SH-SY5Y (cell line): ENCODE measurements at regions not wholly inside any gene's neighbourhood (a gene's known extent, or its start where the extent isn't known, plus 50 kb on each side); places are given as distances from the start of the nearest gene placed in this dataset.

Source experiments
- GATA2 ChIP-seq: IDR thresholded peaks from 2 replicates; pipeline ENCODE4 v1.6.1; 2011; ENCODE audit warnings: mild to moderate bottlenecking, low read depth, low read length
- GATA3 ChIP-seq: IDR thresholded peaks from 2 replicates; pipeline ENCODE4 v1.6.1; 2011; ENCODE audit warnings: low read depth, mild to moderate bottlenecking, low read length, moderate library complexity

DNA sequence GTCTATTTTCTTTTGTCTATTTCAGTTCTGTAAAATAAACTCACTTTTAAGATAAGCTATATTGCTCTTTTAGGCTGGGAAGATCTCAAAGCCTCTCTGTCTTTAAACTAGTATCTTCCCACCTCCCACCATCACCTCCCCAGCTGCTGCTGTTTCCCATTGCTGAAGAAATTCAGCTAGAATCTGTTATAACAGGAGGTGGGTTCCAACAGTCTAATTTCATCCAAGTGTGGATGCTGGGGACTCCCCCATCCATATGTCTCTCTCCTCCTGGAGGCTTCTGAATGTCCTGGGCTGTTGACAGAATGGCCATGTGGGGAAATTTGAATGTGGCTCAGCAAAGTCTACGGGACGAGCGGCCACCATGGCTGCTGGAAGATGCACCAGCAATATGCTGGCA, 301.0 kb downstream of the RASEF start:
- TF ChIP-seq GATA3 (no peak), GATA2 (no peak)

DNA sequence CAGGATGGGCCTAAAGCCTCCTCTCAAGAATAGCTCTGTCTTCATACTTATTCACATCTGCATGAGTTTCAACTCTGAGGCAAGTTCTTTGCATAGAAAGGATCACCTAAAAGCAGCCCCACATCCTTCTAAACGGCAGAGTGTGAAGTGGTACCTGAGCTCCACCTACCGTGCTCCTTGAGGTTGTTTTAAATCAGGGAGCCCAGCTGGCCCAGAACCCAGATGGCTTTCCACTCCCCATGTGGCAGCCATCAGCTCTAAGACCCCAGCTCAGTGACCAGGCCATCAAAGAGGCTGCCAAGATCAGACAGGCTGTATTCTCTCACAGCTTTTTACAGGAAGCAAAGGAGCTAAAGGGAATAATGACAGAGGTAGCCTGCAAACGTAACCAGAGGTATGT, 299.3 kb downstream of the RASEF start:
- no peak for TF ChIP-seq GATA2
- TF ChIP-seq GATA3 = no peak

DNA sequence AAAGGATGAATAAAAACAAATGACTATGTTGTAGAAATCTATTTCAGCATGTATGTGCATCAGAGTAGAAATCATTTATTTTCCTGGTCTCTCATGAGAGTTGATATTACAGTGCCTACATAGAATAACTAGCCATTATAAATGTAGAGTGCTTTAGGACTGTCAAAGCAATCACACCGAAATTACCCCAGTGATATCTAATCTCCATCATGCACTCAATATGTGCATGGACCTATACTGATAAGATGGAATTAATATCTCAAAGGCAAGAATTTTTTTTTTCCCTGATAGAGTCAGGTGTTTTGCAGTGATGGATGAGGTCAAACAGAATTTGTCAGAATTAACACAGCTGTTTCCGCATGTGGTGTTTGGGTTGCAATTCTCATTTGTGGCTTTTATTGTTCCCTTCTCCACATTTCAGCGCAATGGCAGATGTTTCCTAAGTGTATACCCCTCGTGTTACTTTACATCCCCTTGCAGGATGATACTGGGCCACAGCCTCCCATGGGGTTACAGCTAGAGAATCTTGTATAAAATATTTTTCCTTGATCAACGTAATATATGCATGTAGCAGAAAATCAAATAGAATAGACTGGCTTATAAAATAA, 298.8 kb downstream of the RASEF start:
- TF ChIP-seq GATA3 = peak; percentile 41; the same call in 1 of the 2 replicates
- TF ChIP-seq GATA2 = peak; percentile 28; the same call in 1 of the 2 replicates

DNA sequence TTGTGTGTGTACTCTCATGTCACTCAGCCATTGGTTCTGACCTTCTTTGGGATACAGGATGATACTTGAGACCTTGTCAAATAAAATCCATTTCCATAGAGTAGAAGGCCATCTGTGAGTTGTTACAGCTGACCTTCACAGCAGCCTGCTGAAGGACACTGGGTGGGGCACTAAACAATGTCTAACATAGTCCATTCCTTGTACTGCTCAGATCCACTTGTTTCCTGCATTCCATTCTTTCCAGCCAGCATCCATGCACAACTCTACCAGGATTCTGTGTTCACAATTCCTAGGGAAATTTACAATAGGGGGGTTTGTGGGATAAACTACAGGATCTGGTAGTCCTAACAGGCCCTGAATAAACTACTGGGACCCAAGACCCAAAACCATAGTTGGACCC, 286.4 kb downstream of the RASEF start:
- TF ChIP-seq GATA3 (no peak), GATA2 (no peak)

DNA sequence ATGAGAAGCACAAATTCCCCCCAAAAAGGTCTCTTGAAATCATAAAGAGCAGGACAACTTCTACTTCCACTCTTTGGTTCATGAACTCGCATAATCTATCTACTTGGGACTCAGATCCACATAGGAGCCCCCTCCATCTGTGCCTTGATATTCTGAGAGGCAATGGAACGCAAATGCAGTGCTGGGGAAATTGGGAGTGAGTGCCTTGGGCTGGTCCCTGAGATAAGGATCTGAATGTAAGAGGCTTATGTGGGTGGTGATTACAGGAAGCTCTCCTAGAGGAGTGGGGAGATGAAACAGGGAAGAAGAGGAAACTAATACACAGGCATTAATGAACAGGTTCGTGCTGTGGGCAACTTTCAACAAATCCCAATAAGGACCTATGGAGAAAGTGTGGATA, 285.6 kb downstream of the RASEF start:
- no peak for TF ChIP-seq GATA3
- TF ChIP-seq GATA2 = no peak

DNA sequence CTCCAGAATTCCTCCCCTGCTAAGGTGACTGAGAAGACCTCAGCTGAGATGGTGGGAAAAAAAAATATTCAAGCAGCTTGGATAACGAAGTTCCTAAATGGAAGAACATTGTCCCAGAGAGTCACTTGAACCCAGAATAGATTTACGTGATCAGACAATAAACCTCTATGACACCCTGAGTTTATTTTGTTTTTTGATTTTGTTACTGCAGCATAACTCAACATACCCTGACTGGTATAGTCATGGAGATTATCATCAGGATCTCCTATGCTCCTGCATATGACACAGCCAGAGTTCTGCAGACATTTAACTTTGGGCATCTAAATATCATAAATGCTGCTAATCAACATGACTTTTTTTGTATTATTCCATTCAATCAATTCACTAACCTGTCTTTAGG, 282.9 kb downstream of the RASEF start:
- TF ChIP-seq GATA2 (no peak), GATA3 (no peak)

DNA sequence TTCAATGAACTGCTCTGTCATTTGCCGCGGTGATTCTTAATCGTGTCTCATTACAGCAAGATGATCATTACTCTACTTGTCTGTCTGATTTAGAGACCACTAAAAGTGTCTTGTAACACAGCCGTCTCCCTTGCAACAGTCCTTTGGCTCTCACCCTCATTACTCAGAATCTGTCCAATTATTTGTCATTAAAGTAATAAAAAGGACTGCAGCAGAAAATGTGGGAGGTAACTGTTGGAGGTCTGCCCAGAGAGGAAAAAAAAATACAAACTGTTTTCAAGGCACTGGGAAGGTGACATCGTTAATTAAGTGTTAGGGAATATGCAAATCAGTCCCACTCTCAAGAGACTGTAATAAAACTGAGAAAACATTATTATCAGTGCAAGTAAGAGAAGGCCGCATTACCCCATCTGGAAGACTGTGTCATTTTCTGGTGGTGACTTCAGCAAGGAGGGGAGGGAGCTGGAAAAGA, 281.0 kb downstream of the RASEF start:
- no peak for TF ChIP-seq GATA3
- no peak for TF ChIP-seq GATA2

DNA sequence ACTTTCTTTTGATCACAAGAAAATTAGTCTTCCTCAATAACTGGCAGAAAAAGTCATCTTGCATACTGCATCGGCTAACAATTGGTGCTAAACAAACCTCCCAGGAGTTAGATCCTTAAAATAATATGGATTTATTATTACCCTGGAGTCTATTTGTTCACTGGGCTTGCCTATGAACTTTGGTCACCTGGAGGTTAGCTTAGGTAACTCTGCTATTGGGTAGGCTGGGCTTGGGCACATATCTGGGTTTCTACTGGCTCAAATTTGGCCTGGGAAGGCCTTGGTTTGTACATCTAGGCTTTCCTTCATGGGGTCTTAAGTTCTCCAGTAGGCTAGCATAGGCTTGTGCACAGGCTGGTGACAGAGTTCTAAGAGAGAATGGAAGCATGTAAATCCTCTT, 279.9 kb downstream of the RASEF start:
- TF ChIP-seq GATA3 (no peak), GATA2 (no peak)

DNA sequence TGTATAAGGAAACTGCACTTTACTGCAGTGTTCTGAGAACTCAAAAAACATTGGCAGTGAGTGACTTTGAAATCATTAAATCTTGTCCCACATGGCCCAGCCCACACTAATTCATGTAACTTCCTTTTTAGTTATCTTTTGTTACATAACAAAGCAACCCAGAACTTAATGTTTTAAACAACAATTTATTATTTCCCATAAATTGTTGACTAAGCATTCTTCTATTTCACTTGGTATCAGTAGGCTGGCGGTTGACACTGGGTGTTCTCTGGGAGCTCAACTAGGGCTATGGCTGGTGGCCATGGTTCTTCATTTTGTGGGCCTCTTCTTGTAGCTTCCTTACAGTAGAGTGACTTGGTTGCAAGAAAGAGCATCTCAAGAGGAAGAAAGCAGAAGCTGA, 278.4 kb downstream of the RASEF start:
- no peak for TF ChIP-seq GATA3
- TF ChIP-seq GATA2 = no peak

DNA sequence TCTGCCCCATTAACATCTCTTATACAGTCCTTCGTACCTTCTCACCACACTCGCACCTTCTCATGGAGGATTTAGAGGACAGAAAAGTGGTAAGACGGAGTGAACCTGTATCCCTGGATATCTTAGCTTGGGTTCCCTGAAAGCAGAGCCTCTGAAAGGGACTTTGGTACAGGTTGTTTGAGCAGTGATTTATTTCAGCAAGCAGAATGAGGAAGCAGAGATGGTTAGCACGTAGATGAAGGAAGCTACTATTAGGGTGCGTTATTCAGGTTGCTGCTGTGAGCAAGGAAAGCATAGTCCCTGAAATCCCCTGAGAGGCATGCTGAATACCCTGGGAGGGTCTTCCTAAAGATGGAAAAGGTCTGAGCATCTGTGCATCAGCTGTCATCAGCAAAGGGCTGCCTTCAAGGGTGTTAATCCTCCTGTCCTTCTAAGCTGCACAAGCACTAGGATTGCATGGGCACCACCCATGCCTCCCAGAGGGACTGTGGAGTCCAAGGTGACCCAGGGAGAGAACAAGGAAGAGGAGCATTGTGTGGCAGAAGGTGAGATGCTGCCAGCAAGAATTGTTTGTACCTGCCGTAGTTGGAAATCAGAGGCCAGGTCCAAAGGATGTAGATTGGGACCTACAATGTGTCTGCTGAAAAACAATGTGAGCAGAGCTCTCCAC, 273.7 kb downstream of the RASEF start:
- TF ChIP-seq GATA2 = no peak
- TF ChIP-seq GATA3 = no peak

DNA sequence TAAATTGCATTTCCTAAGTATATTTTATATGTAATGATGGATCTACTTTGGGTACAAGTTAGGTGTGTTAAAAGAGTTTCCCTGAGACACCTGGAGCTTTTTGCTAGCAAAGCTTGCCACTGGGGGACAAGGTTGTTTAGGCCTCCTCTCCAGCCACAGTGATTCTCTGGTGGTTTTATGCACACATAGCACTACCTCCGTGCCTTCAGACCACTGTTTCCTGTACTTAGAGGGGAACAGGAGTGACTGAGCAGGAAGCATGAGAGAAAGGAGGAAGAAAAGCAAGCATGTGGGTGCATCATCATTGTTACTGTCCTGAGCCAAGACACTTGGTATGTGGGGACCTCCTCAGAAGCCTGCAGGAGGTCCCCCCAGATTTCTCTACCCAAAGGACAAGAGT, 272.1 kb downstream of the RASEF start:
- no peak for TF ChIP-seq GATA3
- no peak for TF ChIP-seq GATA2

DNA sequence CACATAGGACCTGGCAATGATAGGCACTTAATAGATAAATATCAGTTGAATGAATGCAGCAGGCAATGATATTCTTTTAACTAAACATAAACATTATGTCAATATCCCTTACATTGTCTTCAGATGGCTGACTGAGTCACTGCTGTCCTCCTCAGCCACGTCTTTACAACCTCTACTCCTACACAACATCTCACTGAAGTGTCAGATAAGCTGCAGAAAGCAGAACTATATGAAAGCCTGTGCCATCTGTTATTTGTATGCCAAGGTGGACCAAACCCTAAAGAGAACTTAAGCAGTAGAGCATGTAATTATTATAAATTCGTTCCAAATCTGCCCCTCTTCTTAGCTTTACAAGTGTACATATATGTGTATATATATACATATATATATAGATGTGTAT, 271.2 kb downstream of the RASEF start:
- no peak for TF ChIP-seq GATA3

DNA sequence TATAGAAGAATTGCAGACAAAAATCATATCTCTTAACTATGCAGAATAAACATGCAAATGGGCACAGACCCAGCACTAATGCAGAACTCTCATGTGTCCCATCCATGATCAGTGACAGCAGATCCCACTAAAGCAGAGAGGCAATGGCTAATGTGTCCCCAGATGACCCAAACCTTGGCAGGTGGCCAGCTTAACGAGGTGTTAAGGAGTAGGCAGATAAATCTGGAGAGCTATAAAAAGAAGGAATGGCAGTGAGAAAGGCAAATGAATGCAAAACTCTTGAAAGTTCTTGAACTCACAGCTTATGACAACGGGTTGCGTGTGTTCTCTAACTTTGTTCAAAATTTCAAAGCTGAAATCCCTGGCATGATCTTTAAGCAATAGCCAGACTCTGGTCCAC, 265.4 kb downstream of the RASEF start:
- TF ChIP-seq GATA2 (no peak), GATA3 (no peak)

DNA sequence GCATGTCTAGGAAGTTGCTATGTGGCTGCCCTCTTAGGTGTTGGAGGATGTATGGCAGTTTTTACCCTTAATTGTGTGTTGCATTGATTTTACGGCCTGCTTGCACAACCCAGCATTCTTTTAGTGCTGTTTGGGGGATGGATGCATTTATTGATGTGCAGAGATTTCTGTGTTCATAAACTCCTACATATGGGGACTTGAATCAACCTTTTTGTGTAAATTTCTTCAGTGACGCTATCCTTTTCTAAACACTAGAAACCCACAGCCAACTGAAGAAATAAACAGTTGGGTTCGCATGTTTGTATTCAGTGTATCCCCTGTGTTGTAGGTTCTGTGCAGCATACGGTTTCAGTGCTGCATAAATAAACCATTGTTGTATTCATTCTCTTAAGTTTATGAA, 263.7 kb downstream of the RASEF start:
- TF ChIP-seq GATA2 (no peak), GATA3 (no peak)

DNA sequence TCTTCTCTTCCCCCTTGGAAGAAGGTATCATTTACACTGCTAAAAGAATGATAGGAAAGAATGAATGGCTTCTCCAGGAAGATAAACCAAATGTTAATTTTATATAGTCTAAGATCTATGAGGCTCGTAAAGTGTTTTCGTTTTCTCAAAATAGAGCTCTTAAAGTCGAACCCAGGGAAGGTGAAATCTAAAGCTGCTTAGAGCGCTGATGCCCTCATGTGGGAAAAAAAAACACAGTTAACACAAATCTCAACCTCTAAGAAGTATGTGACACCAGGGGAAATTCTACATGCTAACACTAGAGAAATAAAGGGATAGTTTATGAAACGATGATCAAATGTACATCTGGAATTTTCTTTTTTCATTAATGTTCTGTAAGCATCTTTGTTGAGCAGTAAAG, 257.9 kb downstream of the RASEF start:
- TF ChIP-seq GATA3 = no peak
- no peak for TF ChIP-seq GATA2

DNA sequence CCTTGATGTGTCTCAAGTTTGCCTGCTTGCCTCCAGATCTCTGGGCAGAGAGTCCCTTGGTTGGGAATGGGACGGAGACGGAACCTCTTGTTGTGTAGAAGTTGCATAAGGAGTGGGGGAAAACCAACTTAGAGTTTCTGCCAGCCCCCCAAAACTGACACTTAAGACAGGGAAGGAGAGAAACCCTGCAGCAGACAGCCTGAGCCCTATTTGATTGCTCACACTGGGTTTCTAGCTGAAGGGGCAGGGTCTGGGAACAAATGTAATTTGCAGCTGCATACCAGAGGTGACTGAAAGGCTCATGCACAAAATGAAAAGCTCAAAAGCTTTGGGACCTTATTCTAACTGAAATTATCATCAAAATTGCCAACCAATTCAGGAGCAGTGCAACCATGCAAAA, 254.5 kb downstream of the RASEF start:
- TF ChIP-seq GATA3 (no peak), GATA2 (no peak)

DNA sequence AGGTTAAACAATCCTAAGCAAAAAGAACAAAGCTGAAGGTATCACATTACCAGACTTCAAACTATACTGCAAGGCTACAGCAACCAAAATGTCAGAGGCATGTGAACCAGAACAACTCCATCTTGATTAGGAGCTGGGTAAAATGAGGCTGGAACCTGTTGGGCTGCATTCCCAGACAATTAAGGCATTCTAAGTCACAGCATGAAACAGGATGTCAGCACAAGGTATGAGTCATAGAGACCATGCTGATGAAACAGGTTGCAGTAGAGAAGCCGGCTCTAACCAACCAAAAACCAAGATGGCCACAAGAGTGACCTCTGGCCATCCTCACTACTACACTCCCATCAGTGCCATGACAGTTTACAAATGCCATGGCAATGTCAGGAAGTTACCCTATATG, 252.0 kb downstream of the RASEF start:
- TF ChIP-seq GATA2 (no peak), GATA3 (no peak)
